ENCODE measurements at regions not wholly inside any gene's neighbourhood (a gene's known extent, or its start where the extent isn't known, plus 50 kb on each side); places are given as distances from the start of the nearest gene placed in this dataset.

DNA sequence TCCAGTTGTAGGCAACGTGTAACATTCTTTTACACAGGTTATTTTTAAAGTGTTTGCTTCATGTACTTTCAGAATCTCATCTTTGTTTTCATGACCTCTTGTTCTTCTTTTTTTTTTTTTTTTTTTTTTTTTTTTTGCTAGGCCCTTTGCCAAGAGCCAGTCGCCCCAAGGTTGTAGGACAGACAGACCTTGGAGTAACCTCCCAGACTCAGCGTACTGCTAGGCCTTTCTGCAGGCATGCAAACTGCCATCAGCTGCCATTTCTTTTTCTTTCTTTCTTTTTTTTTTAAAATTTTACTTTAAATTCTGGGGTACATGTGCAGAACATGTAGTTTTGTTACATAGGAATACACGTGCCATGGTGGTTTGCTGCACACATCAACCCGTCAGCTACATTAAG is 452.3 kb upstream of the MDGA2 start:
- no TSS peak for BruUV-seq (replicated peaks)
- no peaks in the 10 kb centered on the region for H3K27me3 ChIP-seq (replicated peaks; ENCODE audit: insufficient read depth, low read depth, low read length, poor library complexity)
- POLR2A ChIA-PET (ENCODE audit: low non-redundant PET), result no interaction called here
- H3K36me3 ChIP-seq (ENCODE audit: insufficient read depth, low read length, poor library complexity, severe bottlenecking), result no peaks in the 10 kb centered on the region
- no peak overlapping the region for H3K27ac ChIP-seq (ENCODE audit: low read depth, low read length, poor library complexity, severe bottlenecking)
- no peak for TF ChIP-seq EZH2 (IDR thresholded peaks at IDR 0.05; ENCODE audit: borderline replicate concordance, low read depth, low read length, poor library complexity, severe bottlenecking)
- TF ChIP-seq, protein P1, sequence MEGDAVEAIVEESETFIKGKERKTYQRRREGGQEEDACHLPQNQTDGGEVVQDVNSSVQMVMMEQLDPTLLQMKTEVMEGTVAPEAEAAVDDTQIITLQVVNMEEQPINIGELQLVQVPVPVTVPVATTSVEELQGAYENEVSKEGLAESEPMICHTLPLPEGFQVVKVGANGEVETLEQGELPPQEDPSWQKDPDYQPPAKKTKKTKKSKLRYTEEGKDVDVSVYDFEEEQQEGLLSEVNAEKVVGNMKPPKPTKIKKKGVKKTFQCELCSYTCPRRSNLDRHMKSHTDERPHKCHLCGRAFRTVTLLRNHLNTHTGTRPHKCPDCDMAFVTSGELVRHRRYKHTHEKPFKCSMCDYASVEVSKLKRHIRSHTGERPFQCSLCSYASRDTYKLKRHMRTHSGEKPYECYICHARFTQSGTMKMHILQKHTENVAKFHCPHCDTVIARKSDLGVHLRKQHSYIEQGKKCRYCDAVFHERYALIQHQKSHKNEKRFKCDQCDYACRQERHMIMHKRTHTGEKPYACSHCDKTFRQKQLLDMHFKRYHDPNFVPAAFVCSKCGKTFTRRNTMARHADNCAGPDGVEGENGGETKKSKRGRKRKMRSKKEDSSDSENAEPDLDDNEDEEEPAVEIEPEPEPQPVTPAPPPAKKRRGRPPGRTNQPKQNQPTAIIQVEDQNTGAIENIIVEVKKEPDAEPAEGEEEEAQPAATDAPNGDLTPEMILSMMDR (conservative IDR thresholded peaks at IDR 0.05; ENCODE audit: low read depth, low read length), result no peak
- H3K9me3 ChIP-seq (ENCODE audit: low read depth, low read length, poor library complexity, severe bottlenecking), result peaks cover 4% of the 10 kb centered on the region
- CTCF ChIA-PET, result no interaction called here
- H3K4me1 ChIP-seq (ENCODE audit: insufficient read depth, low read length, poor library complexity, severe bottlenecking), result no peaks in the 10 kb centered on the region
- intact Hi-C loops (cut with micrococcal nuclease; ENCODE audit: unreplicated experiment), result no loop called here
- DNase-seq (ENCODE audit: low spot score), result no peak
- H3K4me3 ChIP-seq (ENCODE audit: low read depth, low read length, poor library complexity, severe bottlenecking), result no peak overlapping the region

DNA sequence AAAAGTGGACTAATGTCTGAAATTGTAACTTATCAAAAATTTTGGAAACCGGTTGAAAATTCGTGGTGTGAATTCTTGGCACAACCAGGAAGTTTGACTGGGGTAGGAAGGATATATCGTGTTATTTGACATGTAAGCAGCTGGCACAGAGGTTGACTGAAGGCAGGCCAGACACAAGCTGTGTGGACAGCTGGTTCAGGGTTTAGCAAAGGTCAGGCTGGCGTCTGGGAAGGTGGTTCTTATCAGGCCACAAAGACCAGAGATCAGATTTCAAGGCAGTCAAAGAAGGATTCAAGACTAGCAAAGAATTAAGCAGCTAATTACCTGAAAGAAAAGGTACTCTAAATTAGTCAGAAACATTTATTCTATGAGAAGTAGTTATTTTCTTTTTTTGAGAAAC is 450.2 kb upstream of the MDGA2 start:
- BruUV-seq (replicated peaks), result no TSS peak
- Histone ChIP-seq H3K27ac (ENCODE audit: low read depth, low read length, poor library complexity, severe bottlenecking) (no peak overlapping the region), H3K9me3 (ENCODE audit: low read depth, low read length, poor library complexity, severe bottlenecking) (peaks cover 4% of the 10 kb centered on the region), H3K36me3 (ENCODE audit: insufficient read depth, low read length, poor library complexity, severe bottlenecking) (no peaks in the 10 kb centered on the region), H3K4me1 (ENCODE audit: insufficient read depth, low read length, poor library complexity, severe bottlenecking) (no peaks in the 10 kb centered on the region), H3K27me3 (replicated peaks; ENCODE audit: insufficient read depth, low read depth, low read length, poor library complexity) (no peaks in the 10 kb centered on the region), H3K4me3 (ENCODE audit: low read depth, low read length, poor library complexity, severe bottlenecking) (no peak overlapping the region)
- DNase-seq (ENCODE audit: low spot score), result no peak
- intact Hi-C loops (cut with micrococcal nuclease; ENCODE audit: unreplicated experiment), result no loop called here
- ChIA-PET POLR2A (ENCODE audit: low non-redundant PET) (no interaction called here), CTCF (no interaction called here)
- TF ChIP-seq, protein P1 (conservative IDR thresholded peaks at IDR 0.05; ENCODE audit: low read depth, low read length), result no peak
- TF ChIP-seq EZH2 (IDR thresholded peaks at IDR 0.05; ENCODE audit: borderline replicate concordance, low read depth, low read length, poor library complexity, severe bottlenecking), result no peak

DNA sequence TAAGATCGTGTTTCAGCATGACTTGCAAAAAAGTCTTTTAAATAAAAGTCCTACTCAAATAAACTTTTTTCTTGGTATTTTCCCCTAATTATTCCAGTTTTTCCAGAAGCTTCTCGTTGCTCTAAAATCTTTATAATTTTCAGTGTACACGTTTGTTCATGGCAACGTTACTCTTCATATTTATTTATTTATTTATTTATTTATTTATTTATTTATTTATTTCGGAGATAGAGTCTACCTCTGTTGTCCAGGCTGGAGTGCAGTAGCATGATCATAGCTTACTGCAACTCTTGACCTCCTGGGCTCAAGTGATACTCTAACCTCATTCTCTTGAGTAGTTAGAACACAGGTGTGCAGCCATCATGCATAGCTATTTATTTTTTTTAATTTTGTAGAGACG is 438.3 kb upstream of the MDGA2 start:
- intact Hi-C loops (cut with micrococcal nuclease; ENCODE audit: unreplicated experiment), result no loop called here
- CTCF ChIA-PET, result no interaction called here
- Histone ChIP-seq H3K36me3 (ENCODE audit: insufficient read depth, low read length, poor library complexity, severe bottlenecking) (no peaks in the 10 kb centered on the region), H3K4me1 (ENCODE audit: insufficient read depth, low read length, poor library complexity, severe bottlenecking) (no peaks in the 10 kb centered on the region), H3K9me3 (ENCODE audit: low read depth, low read length, poor library complexity, severe bottlenecking) (no peaks in the 10 kb centered on the region), H3K27ac (ENCODE audit: low read depth, low read length, poor library complexity, severe bottlenecking) (no peak overlapping the region), H3K4me3 (ENCODE audit: low read depth, low read length, poor library complexity, severe bottlenecking) (no peak overlapping the region), H3K27me3 (replicated peaks; ENCODE audit: insufficient read depth, low read depth, low read length, poor library complexity) (no peaks in the 10 kb centered on the region)
- BruUV-seq (replicated peaks), result no TSS peak
- no peak for DNase-seq (ENCODE audit: low spot score)
- no peak for TF ChIP-seq EZH2 (IDR thresholded peaks at IDR 0.05; ENCODE audit: borderline replicate concordance, low read depth, low read length, poor library complexity, severe bottlenecking)
- TF ChIP-seq, protein P1 (conservative IDR thresholded peaks at IDR 0.05; ENCODE audit: low read depth, low read length), result no peak
- POLR2A ChIA-PET (ENCODE audit: low non-redundant PET), result no interaction called here
